HG03097 (cell line): ENCODE measurements at regions not wholly inside any gene's neighbourhood (a gene's known extent, or its start where the extent isn't known, plus 50 kb on each side); places are given as distances from the start of the nearest gene placed in this dataset.

Experiments used
- ATAC-seq: cut with Tn5 transposase; IDR thresholded peaks from one replicate; pipeline ENCODE4 v1.9.1; 2021; ENCODE audit not compliant: unreplicated experiment, low FRiP score

DNA sequence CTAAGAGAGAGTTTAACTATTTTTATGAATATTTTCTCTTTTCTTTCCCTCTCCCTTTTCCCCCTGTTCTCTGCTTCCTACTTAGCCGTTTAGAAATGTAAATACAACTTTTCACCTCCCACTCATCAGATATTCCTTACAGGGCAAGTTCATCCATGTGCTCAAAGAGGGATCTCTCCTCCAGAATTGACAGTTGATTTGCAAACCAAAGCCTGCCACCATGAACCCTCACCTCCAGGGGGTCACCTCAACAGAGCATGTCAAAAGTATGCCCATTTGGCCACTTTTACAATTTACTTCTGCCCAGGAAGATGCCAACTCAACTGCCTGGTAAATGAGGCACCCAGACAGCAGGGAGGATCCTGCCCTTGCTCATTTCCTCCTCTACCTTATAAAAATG lies 149.2 kb upstream of the GYPC start:
- no peak for ATAC-seq

GRCh38 chr2:126507425-126507911 lies 148.5 kb upstream of the GYPC start:
- no peak for ATAC-seq

GRCh38 chr2:126510356-126510755 lies 145.6 kb upstream of the GYPC start:
- ATAC-seq = no peak

GRCh38 chr2:126510960-126511359 lies 145.0 kb upstream of the GYPC start:
- no peak for ATAC-seq

- ATAC-seq = no peak
Observed at GRCh38 chr2:126512026-126512425, 143.9 kb upstream of the GYPC start.

- no peak for ATAC-seq
Observed at GRCh38 chr2:126513033-126513432, 142.9 kb upstream of the GYPC start.

DNA sequence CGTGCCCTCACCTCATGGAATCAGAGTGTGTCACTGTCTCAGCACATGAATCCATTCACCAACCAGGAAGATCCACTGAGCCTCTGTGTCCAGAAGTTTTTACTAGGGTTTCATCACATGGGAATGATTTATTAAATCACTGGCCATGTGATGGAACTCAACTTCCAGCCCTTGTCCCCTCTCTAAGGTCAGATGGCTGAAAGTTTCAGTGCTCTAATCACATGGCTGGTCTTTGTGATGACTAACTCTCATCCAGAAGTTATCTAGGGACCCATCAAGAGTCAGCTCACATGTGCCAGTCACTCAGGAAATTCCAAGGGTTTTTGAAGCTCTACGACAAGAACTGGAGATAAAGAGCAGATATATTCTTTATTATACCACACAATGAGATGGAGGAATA lies 140.5 kb upstream of the GYPC start:
- ATAC-seq = no peak

- no peak for ATAC-seq
Observed at GRCh38 chr2:126518196-126518595, 137.8 kb upstream of the GYPC start.

- peak; percentile 82 for ATAC-seq
Observed at GRCh38 chr2:126527836-126528490, 128.0 kb upstream of the GYPC start.

GRCh38 chr2:126531029-126531428 lies 124.9 kb upstream of the GYPC start:
- ATAC-seq = no peak

DNA sequence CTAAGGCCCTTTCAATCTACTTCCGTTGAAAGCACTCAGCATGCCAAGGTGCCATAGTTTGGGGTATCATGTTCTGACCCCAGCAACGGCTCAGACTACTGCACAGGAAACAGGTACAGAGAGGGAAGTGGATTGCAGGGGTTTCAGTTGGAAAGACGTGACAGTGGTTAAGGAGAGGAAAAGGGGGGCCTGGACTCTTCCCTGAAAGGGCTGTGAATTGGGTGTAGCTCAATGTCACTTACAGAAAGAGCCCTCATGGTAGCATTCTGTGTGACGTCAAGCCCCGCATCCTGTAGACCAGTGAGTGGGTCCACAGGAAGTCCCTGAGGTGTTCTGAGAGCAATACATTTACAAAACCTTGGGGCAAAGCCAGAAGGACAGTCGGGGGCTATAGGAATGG lies 121.5 kb upstream of the GYPC start:
- ATAC-seq = no peak

GRCh38 chr2:126535408-126535807 lies 120.5 kb upstream of the GYPC start:
- ATAC-seq = no peak

- no peak for ATAC-seq
Observed at GRCh38 chr2:126536605-126537200, 119.3 kb upstream of the GYPC start.

DNA sequence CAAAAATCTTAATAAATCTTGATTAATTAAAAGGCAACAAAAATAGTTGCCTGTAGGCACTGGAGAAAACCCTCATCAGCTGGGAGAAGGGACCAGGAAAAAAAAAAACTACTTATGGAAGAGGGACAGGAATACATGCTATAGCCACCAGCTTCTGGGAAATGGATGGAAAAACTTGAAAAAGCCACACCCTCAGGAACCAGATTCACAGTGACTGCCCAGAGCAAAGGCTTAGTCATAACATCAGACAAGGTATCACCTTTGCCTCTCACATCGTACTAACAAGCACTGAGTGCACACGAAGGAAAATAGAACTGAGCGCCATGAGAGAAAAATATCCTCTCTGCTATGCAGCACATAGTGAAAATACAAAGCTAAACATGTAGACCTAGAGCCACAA lies 116.9 kb upstream of the GYPC start:
- no peak for ATAC-seq

DNA sequence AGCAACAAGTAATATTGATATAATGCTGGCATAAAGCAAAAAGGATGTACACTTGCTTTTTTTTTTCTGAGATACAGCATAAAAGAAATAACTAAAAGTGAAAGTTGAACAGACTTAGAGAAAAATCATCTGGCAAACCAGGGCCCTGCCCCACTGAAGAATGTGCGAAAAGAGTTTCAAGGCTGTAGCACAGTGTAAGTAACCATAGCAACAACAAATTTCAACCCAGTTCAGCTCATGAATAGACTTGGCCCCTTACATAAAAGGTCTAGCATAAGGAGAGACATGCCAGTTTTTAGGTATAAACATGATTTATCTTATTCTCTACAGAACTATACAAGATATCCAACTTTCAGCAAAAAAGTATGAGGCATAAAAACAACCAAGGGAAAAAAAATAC lies 113.7 kb upstream of the GYPC start:
- no peak for ATAC-seq

DNA sequence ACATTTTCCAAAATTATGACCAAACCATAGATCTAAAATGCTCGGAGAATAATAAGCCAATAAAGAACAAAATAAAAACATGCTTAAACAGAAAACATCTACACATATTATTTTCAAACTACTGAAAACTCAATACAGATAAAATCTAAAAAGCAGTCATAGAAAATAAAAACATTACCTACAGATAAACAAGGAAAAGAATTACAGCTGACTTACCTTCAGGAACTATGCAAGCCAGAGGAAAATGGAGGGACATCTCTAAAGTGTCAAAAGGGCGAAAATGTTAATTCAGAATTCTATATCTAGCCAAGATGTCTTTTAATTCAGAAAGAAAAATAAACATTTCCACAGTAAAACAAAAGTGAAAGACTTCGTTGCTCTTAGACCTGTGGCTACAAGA lies 112.9 kb upstream of the GYPC start:
- no peak for ATAC-seq

DNA sequence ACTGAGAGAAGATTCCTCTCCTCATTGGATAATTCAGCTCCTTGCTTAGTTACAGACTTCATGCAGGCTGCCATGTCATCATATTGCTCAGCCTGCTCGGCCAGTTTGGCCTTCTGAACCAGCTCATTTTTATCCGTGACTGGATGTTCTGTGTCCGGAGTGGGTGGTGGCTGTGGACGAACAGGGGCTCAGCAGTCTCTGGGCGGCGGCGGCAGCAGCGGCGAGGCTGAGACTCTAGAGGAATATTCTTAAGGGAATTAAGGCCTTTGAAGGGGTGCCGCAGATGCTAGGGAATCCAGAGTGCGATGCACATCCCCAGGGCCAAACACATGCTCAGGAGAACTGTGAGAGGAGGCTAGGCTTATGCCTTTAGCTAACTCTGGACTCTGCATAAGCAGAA lies 97.9 kb upstream of the GYPC start:
- ATAC-seq = no peak

DNA sequence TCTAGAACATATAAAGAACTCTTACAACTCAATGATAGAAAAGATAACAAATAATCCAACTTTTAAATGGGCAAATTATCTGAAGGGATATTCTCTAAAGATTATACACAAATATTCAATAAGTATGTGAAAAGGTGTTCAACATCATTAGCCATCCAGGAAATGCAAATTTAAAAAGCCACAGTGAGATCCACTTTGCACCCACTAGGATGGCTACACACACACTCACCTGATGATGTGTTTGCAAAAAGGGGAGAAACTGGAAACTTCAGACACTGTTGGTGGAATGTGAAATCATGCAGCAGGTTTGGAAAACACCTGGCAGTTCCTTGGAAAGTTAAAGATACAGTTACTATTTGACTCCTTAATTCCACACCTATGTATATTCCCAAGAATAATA lies 87.2 kb upstream of the GYPC start:
- ATAC-seq = no peak

GRCh38 chr2:126571403-126571802 lies 84.6 kb upstream of the GYPC start:
- no peak for ATAC-seq

GRCh38 chr2:126575631-126576030 lies 80.3 kb upstream of the GYPC start:
- no peak for ATAC-seq

DNA sequence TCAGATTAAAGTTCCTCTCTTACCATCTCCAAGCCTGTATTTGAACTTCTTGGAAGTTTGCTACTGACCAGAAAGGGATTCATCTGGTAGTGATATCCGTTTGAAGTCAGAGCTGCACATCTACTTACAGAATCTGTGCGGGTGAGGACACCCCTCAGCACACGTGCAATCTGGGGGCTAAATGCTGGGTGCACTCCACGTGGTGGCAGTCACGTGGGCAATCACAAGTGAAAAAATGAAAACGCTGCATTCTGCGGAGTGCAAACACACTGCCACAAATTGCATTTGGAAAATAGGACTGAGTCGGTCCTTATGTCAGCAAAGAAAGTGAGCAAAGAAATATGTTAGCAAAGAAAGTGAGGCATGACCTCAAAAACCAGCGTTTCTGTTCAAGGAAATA lies 76.1 kb upstream of the GYPC start:
- no peak for ATAC-seq

DNA sequence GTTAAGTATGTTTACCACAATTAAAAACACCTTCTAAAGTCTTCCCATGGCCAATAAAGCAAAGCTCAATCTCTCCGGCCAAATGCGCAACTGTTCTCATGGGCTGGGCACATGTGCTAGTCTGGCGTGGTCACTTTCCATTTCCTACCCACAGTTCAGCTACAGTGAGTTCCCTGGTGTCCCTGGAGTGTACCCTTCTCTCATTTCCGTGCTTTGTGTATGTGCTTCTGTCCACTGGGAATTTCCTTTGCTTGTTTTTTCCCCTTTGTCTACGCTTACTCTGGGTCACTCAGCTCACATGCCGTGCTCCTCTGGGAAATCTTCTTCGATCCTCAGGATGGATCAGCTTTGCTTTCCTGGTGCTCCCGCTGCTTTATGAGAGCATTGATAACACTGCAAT lies 69.6 kb upstream of the GYPC start:
- ATAC-seq = no peak

GRCh38 chr2:126599062-126599461 lies 56.9 kb upstream of the GYPC start:
- ATAC-seq = no peak
